Adipocyte (in vitro differentiated cells): ENCODE measurements at regions not wholly inside any gene's neighbourhood (a gene's known extent, or its start where the extent isn't known, plus 50 kb on each side); places are given as distances from the start of the nearest gene placed in this dataset.
A peak's percentile ranks its signal among the peaks of the same experiment; 100 is the strongest.
"Not testable (repeated sequence)": the region's sequence is repeated elsewhere in the genome, so short reads cannot be mapped to it uniquely, and the experiment has no call there.

ENCODE experiments used
- DNase-seq: peaks from one replicate; pipeline ENCODE4 v3.0.0-alpha.2; 2015; ENCODE audit warnings: low read depth
- H3K27me3 ChIP-seq: replicated peaks from 2 replicates; pipeline ENCODE4 v1.7.0; 2013; ENCODE audit warnings: mild to moderate bottlenecking, low read length, moderate library complexity; ENCODE audit not compliant: control insufficient read depth, insufficient read depth
- H3K36me3 ChIP-seq: 2 replicates; pipeline ENCODE4 v1.7.0; 2013; ENCODE audit warnings: low read length, mild to moderate bottlenecking, moderate library complexity; ENCODE audit not compliant: control insufficient read depth, insufficient read depth, severe bottlenecking
- H3K4me1 ChIP-seq: 2 replicates; pipeline ENCODE4 v1.7.0; 2013; ENCODE audit warnings: mild to moderate bottlenecking, low read length, moderate library complexity; ENCODE audit not compliant: control insufficient read depth, insufficient read depth
- H3K4me3 ChIP-seq: 2 replicates; pipeline ENCODE4 v1.7.0; 2013; ENCODE audit warnings: mild to moderate bottlenecking, low read length, moderate library complexity
- H3K9ac ChIP-seq: 2 replicates; pipeline ENCODE4 v1.7.0; 2013; ENCODE audit warnings: mild to moderate bottlenecking, low read length, moderate library complexity
- H3K9me3 ChIP-seq: 2 replicates; pipeline ENCODE4 v1.7.0; 2013; ENCODE audit warnings: mild to moderate bottlenecking, low read length, moderate library complexity; ENCODE audit not compliant: control insufficient read depth

GRCh38 chr2:42974721-42975717, 182.6 kb upstream of the HAAO start:
- Histone ChIP-seq H3K27me3 (no peaks in the 10 kb centered on the region), H3K9ac (peak overlapping the region; percentile 90), H3K9me3 (no peaks in the 10 kb centered on the region), H3K4me1 (peaks cover 39% of the 10 kb centered on the region), H3K4me3 (peak overlapping the region; percentile 77), H3K36me3 (no peaks in the 10 kb centered on the region)
- DNase-seq = peak; percentile 84

DNA sequence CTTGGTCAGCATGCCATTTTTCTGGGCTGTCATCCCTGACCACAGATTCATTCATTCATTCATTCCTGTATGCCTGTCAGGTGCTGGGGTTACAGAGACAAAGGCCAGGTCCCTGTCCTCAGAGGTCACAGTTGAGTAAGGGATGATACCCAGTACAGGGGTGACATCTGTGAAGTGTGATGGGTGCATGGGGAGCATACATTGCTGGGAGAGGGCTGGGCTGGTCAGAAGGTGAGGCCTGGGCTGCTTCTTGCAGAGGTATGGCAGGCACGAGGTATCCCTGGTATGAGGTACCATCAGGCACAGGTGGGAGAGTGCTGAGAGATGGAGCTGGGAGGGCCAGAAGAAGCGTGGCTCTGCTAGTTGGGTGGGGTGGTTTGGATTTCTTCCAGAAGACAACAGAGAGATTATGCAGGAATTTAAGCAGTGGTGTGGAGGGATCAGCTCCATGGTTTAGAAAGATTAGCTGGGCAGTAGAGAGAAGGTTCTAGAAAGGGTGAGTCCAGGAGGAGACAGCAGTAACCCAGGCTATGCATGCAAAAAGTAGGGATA, 181.9 kb upstream of the HAAO start:
- no peaks in the 10 kb centered on the region for H3K27me3 ChIP-seq
- H3K4me1 ChIP-seq = peaks cover 47% of the 10 kb centered on the region
- no peaks in the 10 kb centered on the region for H3K9me3 ChIP-seq
- H3K4me3 ChIP-seq = no peak overlapping the region
- peak overlapping the region; percentile 90 for H3K9ac ChIP-seq
- H3K36me3 ChIP-seq = no peaks in the 10 kb centered on the region
- no peak for DNase-seq

GRCh38 chr2:42973726-42974125, 181.3 kb upstream of the HAAO start:
- DNase-seq = no peak
- Histone ChIP-seq H3K9me3 (no peaks in the 10 kb centered on the region), H3K9ac (peak overlapping the region; percentile 90), H3K27me3 (no peaks in the 10 kb centered on the region), H3K36me3 (no peaks in the 10 kb centered on the region), H3K4me1 (peaks cover 52% of the 10 kb centered on the region), H3K4me3 (no peak overlapping the region)

DNA sequence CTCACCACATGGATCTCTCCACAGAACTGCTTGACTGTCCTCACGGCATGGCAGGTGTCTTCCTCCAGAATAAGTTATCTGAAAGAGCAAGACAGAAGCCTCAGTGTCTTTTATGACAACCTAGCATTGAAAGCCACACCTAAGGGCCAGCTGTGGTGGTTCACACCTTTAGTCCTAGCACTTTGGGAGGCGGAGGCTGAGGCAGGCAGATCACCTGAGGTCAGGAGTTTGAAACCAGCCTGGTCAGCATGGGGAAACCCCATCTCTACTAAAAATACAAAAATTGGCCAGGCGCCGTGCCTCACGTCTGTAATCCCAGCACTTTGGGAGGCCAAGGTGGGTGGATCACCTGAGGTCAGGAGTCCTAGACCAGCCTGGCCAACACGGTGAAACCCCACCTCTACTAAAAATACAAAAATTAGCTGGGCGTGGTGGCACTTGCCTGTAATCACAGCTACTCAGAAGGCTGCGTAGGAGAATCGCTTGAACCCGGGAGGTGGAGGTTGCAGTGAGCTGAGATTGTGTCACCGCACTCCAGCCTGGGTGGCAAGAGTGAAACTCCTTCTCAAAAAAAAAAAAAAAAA, 180.6 kb upstream of the HAAO start:
- not testable (repeated sequence) for H3K9me3 ChIP-seq, H3K27me3 ChIP-seq

DNA sequence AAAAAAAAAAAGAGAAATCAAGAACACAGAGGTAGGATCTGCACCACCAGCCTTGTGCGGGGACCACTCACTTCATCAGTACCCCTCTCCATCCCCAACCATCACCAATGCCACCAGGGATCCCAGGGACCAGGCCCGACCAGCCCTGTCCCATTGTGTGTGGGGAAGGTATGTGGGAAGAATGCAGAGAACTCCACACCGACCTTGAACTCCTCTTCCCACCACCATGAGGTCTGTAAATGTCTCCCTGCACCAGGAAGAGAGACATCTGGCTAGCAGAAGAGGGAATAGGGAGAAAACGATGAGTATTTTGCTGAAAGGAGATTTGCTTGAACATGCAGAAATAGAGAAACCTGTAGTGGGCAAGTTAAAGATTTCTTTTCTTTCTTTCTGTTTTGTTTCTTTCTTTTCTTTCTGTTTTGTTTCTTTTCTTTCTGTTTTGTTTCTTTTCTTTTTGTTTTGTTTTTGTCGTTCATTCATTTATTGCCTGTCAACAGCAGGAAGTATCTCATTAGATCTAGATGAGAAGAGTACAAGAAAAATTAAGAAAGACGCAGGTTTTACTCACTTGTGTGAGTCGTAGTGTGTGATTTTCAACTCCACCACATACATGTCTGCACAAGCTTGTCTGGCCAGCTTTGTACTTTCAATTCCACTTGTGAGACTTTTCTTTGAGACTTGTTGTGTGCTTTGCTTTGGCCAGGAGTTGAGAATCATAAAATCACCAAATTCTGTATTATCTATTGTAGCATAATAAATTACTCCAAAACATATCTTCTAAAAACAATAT, 179.8 kb upstream of the HAAO start:
- no peak for DNase-seq
- H3K9me3 ChIP-seq = no peaks in the 10 kb centered on the region
- H3K9ac ChIP-seq = peak overlapping the region; percentile 61
- peaks cover 68% of the 10 kb centered on the region for H3K4me1 ChIP-seq
- H3K36me3 ChIP-seq = no peaks in the 10 kb centered on the region
- H3K27me3 ChIP-seq = no peaks in the 10 kb centered on the region
- peak overlapping the region; percentile 15 for H3K4me3 ChIP-seq

More for the DNA sequence above, 180.6 kb upstream of the HAAO start:
- not testable (repeated sequence) for H3K4me3 ChIP-seq, H3K36me3 ChIP-seq, DNase-seq, H3K9ac ChIP-seq
- peaks cover 59% of the 10 kb centered on the region for H3K4me1 ChIP-seq

GRCh38 chr2:42971381-42971780, 179.0 kb upstream of the HAAO start:
- Histone ChIP-seq H3K9me3 (no peaks in the 10 kb centered on the region), H3K36me3 (no peaks in the 10 kb centered on the region), H3K27me3 (no peaks in the 10 kb centered on the region), H3K4me1 (peaks cover 69% of the 10 kb centered on the region), H3K9ac (no peak overlapping the region), H3K4me3 (no peak overlapping the region)
- no peak for DNase-seq

DNA sequence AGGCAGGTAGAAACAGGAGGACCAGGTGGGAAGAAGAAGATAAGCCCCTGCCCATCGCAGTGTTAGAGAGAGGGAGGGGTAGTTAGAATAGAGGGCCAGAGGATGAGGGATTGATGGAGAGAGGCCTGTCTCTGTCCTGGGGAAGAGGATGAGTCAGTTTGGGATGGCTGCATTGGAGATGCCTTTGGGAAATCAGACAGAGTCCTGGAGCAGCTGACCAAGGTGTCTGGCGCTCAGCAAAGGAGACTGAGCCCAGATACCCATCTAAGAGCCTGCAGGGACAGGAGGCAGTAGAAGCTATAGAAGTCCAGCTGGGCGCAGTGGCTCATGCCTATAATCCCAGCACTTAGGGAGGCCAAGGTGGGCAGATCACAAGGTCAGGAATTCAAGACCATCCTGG, 177.8 kb upstream of the HAAO start:
- peak overlapping the region; percentile 81 for H3K9ac ChIP-seq
- peaks cover 74% of the 10 kb centered on the region for H3K4me1 ChIP-seq
- DNase-seq = no peak

DNA sequence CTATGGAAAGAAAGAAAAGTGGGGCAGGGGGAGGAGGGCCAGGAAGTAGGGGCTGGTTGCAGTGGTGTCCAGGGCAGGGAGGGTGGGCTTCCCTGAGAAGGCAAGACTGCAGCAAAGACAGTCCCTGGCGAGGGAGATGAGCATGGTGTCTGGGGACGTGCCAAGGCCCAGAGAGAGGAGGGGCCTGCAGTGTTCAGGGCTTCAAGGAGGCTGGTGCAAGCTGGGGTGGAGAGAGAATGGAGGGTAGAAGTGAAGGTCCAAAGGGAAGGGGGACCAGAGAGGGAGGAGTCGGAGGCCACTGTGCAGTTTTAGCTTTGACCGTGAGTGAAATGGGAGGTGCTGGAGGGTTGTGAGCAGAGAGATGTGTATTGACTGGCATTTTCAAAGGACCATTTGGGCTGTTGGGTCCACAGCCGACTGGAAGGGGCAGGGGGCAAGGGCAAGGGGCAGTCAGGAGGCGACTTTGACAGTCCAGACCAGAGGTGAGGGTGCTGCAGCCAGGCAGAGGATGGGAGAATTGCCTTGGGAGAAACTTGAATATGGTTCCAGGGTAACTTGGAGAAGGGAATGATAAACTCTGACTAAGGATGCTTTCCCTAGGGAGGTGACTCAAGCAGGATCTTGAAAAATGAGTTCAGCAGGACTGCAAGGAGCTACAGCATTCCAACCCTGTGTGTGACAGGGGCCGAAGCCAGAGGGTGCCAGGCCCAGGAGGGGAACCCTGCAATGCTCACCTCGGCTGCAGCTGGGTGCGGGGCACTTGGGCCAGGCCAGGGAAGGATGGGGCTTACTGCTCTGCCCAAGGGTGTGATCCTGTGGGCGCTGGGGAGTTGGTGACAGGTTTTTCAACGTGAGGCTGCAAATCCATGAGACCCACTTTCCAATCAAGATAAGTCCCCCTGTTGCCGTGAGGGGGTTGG, 177.1 kb upstream of the HAAO start:
- Histone ChIP-seq H3K36me3 (no peaks in the 10 kb centered on the region), H3K9me3 (no peaks in the 10 kb centered on the region), H3K27me3 (no peaks in the 10 kb centered on the region), H3K9ac (peak overlapping the region; percentile 81), H3K4me1 (peaks cover 76% of the 10 kb centered on the region), H3K4me3 (peak overlapping the region; percentile 17)
- peak; percentile 86 for DNase-seq

More for the DNA sequence above, 177.8 kb upstream of the HAAO start:
- H3K27me3 ChIP-seq = no peaks in the 10 kb centered on the region
- H3K36me3 ChIP-seq = no peaks in the 10 kb centered on the region
- no peak overlapping the region for H3K4me3 ChIP-seq
- no peaks in the 10 kb centered on the region for H3K9me3 ChIP-seq

DNA sequence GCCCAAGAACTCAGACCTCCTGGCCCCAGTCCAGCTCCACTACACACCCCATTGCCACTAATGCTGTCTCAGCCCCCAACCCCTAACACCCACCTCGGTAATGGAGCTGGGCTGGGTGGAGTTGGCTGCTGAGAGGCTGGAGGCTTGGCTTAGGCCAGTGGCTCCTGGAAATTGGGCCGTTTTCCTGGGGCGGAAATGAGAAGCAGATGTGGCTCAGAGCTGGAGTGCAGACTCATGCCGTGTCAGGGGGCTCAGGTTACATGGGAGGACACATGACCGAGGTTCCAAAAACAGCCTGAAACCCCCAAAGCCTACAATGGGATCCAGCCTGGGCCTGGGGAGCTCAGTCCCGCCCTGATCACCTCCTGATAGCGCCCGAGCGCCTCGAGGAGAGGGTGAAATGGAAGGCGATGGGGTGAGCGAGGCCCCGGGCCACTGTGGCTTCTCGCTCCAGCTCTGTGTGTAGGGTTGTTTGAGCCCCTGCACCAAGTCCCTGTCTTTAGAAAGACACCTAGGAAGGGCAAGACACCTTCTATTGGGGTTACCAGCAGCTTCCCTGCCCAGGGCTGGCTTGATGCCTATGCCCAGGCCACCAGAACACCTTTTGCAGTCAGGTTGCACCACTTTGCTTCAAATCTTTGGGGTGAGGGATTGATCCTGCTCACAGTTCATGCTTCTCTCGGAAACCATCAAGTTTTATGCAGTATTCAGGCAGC, 175.7 kb upstream of the HAAO start:
- no peaks in the 10 kb centered on the region for H3K27me3 ChIP-seq
- DNase-seq = peak; percentile 97
- H3K9ac ChIP-seq = peak overlapping the region; percentile 81
- H3K4me1 ChIP-seq = peaks cover 76% of the 10 kb centered on the region
- peak overlapping the region; percentile 9 for H3K4me3 ChIP-seq
- H3K9me3 ChIP-seq = no peaks in the 10 kb centered on the region
- H3K36me3 ChIP-seq = no peaks in the 10 kb centered on the region

- peak overlapping the region; percentile 79 for H3K9ac ChIP-seq
- H3K27me3 ChIP-seq = no peaks in the 10 kb centered on the region
- H3K36me3 ChIP-seq = no peaks in the 10 kb centered on the region
- H3K9me3 ChIP-seq = no peaks in the 10 kb centered on the region
- no peak for DNase-seq
- no peak overlapping the region for H3K4me3 ChIP-seq
- peaks cover 85% of the 10 kb centered on the region for H3K4me1 ChIP-seq
Measured at GRCh38 chr2:42965910-42966309, 173.5 kb upstream of the HAAO start.
